ENCODE measurements at regions not wholly inside any gene's neighbourhood (a gene's known extent, or its start where the extent isn't known, plus 50 kb on each side); places are given as distances from the start of the nearest gene placed in this dataset.

GRCh38 chr2:122021941-122022340 is 266.5 kb downstream of the TSN start:
- H3K9me3 Mint-ChIP-seq = peaks cover 3% of the 10 kb centered on the region
- H3K27ac Mint-ChIP-seq (ENCODE audit: unreplicated experiment) = no peak overlapping the region
- DNase-seq (ENCODE audit: low read depth, low spot score) = no peak
- no peak overlapping the region for H3K4me3 Mint-ChIP-seq
- H3K4me1 Mint-ChIP-seq = peaks cover 35% of the 10 kb centered on the region
- peaks cover 3% of the 10 kb centered on the region for H3K36me3 Mint-ChIP-seq (ENCODE audit: low read depth)
- H3K27me3 Mint-ChIP-seq (ENCODE audit: low read depth) = no peaks in the 10 kb centered on the region
- TF ChIP-seq CTCF (conservative IDR thresholded peaks at IDR 0.05) = no peak

- Mint-ChIP-seq H3K27me3 (ENCODE audit: low read depth) (no peaks in the 10 kb centered on the region), H3K4me1 (peaks cover 35% of the 10 kb centered on the region), H3K4me3 (no peak overlapping the region), H3K27ac (ENCODE audit: unreplicated experiment) (no peak overlapping the region), H3K9me3 (peaks cover 3% of the 10 kb centered on the region), H3K36me3 (ENCODE audit: low read depth) (peaks cover 3% of the 10 kb centered on the region)
- DNase-seq (ENCODE audit: low read depth, low spot score) = no peak
- TF ChIP-seq CTCF (conservative IDR thresholded peaks at IDR 0.05) = no peak
These were observed 267.1 kb downstream of the TSN start for GRCh38 chr2:122022531-122022930.

GRCh38 chr2:122023059-122023864 is 267.8 kb downstream of the TSN start:
- Mint-ChIP-seq H3K4me1 (peaks cover 35% of the 10 kb centered on the region), H3K9me3 (peaks cover 3% of the 10 kb centered on the region), H3K4me3 (no peak overlapping the region), H3K27ac (ENCODE audit: unreplicated experiment) (no peak overlapping the region), H3K27me3 (ENCODE audit: low read depth) (no peaks in the 10 kb centered on the region), H3K36me3 (ENCODE audit: low read depth) (peaks cover 3% of the 10 kb centered on the region)
- TF ChIP-seq CTCF (conservative IDR thresholded peaks at IDR 0.05) = no peak
- no peak for DNase-seq (ENCODE audit: low read depth, low spot score)

- Mint-ChIP-seq H3K9me3 (no peaks in the 10 kb centered on the region), H3K36me3 (ENCODE audit: low read depth) (no peaks in the 10 kb centered on the region), H3K27me3 (ENCODE audit: low read depth) (no peaks in the 10 kb centered on the region), H3K27ac (ENCODE audit: unreplicated experiment) (no peak overlapping the region), H3K4me1 (peaks cover 8% of the 10 kb centered on the region), H3K4me3 (no peak overlapping the region)
- no peak for DNase-seq (ENCODE audit: low read depth, low spot score)
- no peak for TF ChIP-seq CTCF (conservative IDR thresholded peaks at IDR 0.05)
These were observed 272.2 kb downstream of the TSN start for GRCh38 chr2:122027510-122028217.

GRCh38 chr2:122028371-122029100 is 273.1 kb downstream of the TSN start:
- no peak for TF ChIP-seq CTCF (conservative IDR thresholded peaks at IDR 0.05)
- Mint-ChIP-seq H3K27me3 (ENCODE audit: low read depth) (no peaks in the 10 kb centered on the region), H3K27ac (ENCODE audit: unreplicated experiment) (no peak overlapping the region), H3K4me1 (peaks cover 10% of the 10 kb centered on the region), H3K36me3 (ENCODE audit: low read depth) (no peaks in the 10 kb centered on the region), H3K9me3 (no peaks in the 10 kb centered on the region), H3K4me3 (no peak overlapping the region)
- DNase-seq (ENCODE audit: low read depth, low spot score) = no peak

Measured in neural crest cell (in vitro differentiated cells).